ENCODE measurements at regions not wholly inside any gene's neighbourhood (a gene's known extent, or its start where the extent isn't known, plus 50 kb on each side); places are given as distances from the start of the nearest gene placed in this dataset.

- no peak for TF ChIP-seq YY1 (IDR thresholded peaks at IDR 0.05; ENCODE audit: insufficient read depth, insufficient read length)
- no peak for TF ChIP-seq ZNF274 (IDR thresholded peaks at IDR 0.05; ENCODE audit: low read depth, low read length)
Observed at GRCh38 chr2:80737047-80737446, 432.5 kb upstream of the LRRTM1 start.

Measured in NT2/D1 (cell line).